ENCODE measurements at regions not wholly inside any gene's neighbourhood (a gene's known extent, or its start where the extent isn't known, plus 50 kb on each side); places are given as distances from the start of the nearest gene placed in this dataset.

- no peak overlapping the region for H3K4me3 ChIP-seq
- no peaks in the 10 kb centered on the region for H3K27me3 ChIP-seq (ENCODE audit: insufficient read depth)
- H3K4me1 ChIP-seq (ENCODE audit: insufficient read depth), result peaks cover under 1% of the 10 kb centered on the region; the same call in 1 of the 2 replicates
- no peak overlapping the region for H3K27ac ChIP-seq (ENCODE audit: low read depth)
- Mint-ChIP-seq H3K27me3 (ENCODE audit: insufficient read depth, low read depth, poor library complexity) (no peaks in the 10 kb centered on the region), H3K4me3 (no peak overlapping the region), H3K9me3 (no peaks in the 10 kb centered on the region), H3K36me3 (ENCODE audit: low read depth) (no peaks in the 10 kb centered on the region), H3K27ac (no peak overlapping the region), H3K4me1 (peaks cover 4% of the 10 kb centered on the region; the same call in 2 of the 3 replicates)
- no peak overlapping the region for H2AFZ ChIP-seq
- H3K79me2 ChIP-seq (replicated peaks; ENCODE audit: insufficient read depth), result no peaks in the 10 kb centered on the region
- TF ChIP-seq CTCF (conservative IDR thresholded peaks at IDR 0.05; ENCODE audit: low read depth in 2 of 2) (no peak), EZH2 (IDR thresholded peaks at IDR 0.05; ENCODE audit: low read depth, unreplicated experiment) (no peak), ETS1 (IDR thresholded peaks at IDR 0.05) (no peak), REST (IDR thresholded peaks at IDR 0.05; ENCODE audit: unreplicated experiment) (no peak), CREB1 (CRISPR knock-in tag; IDR thresholded peaks at IDR 0.05; ENCODE audit: low read depth) (no peak), ZNF114 (CRISPR knock-in tag; IDR thresholded peaks at IDR 0.05) (no peak), STAT1 (IDR thresholded peaks at IDR 0.05; ENCODE audit: unreplicated experiment) (no peak), EZH2phosphoT487 (IDR thresholded peaks at IDR 0.05; ENCODE audit: unreplicated experiment) (no peak), ZNF462 (CRISPR knock-in tag; IDR thresholded peaks at IDR 0.05) (no peak), POLR2AphosphoS5 (IDR thresholded peaks at IDR 0.05; ENCODE audit: low read depth) (no peak), JUNB (IDR thresholded peaks at IDR 0.05; ENCODE audit: unreplicated experiment) (no peak), ZNF331 (CRISPR knock-in tag; IDR thresholded peaks at IDR 0.05; ENCODE audit: low read depth) (no peak), NANOG (IDR thresholded peaks at IDR 0.05; ENCODE audit: borderline replicate concordance) (no peak)
- DNase-seq (ENCODE audit: low spot score) (no peak), ATAC-seq (no peak)
- no peaks in the 10 kb centered on the region for H3K9me2 ChIP-seq (ENCODE audit: insufficient read depth)
- no peaks in the 10 kb centered on the region for H4K20me1 ChIP-seq (replicated peaks; ENCODE audit: insufficient read depth)
- H3K4me2 ChIP-seq, result no peak overlapping the region
- no peaks in the 10 kb centered on the region for H3K36me3 ChIP-seq (ENCODE audit: insufficient read depth)
- no peaks in the 10 kb centered on the region for H3F3A ChIP-seq (replicated peaks; ENCODE audit: low read depth)
These were observed 83.8 kb downstream of the LEPR start for GRCh38 chr1:65504263-65504662.
